ENCODE measurements at regions not wholly inside any gene's neighbourhood (a gene's known extent, or its start where the extent isn't known, plus 50 kb on each side); places are given as distances from the start of the nearest gene placed in this dataset.

DNA sequence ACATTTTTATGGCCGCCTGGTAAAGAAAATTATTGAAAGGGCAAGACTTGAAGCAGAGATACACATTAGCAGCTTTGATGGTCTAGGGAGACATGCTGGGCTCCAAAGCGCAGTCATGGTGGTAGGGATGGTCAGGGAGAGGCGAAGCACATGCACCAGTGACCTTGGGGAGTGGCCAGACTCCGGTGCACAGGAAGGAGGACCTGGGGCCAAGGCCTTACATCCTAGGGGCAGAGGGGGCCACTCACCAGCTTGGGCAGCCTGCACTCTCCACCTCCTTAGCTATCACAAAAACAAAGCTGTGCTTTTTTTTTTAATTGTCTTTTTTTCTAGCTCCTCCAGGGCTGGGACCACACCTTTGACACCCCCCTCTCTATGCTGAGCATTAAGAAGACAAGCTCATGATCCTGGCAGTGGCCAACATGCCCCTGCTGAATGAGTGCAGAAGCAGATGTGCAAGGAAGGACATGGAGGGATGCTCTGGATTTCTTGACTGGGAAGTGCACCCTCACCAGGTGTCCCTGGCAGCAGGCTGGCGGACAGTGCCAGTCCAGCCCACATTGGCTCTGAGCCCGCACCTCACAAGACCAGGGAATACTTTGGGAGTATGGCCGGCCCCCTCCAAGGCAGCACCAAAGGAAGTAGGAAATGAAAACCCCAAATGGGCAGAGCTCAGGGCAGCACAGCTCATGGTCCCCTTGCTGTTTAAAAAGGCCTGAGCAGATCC is 619.9 kb downstream of the TBC1D22A start:
- TF ChIP-seq, protein P1, sequence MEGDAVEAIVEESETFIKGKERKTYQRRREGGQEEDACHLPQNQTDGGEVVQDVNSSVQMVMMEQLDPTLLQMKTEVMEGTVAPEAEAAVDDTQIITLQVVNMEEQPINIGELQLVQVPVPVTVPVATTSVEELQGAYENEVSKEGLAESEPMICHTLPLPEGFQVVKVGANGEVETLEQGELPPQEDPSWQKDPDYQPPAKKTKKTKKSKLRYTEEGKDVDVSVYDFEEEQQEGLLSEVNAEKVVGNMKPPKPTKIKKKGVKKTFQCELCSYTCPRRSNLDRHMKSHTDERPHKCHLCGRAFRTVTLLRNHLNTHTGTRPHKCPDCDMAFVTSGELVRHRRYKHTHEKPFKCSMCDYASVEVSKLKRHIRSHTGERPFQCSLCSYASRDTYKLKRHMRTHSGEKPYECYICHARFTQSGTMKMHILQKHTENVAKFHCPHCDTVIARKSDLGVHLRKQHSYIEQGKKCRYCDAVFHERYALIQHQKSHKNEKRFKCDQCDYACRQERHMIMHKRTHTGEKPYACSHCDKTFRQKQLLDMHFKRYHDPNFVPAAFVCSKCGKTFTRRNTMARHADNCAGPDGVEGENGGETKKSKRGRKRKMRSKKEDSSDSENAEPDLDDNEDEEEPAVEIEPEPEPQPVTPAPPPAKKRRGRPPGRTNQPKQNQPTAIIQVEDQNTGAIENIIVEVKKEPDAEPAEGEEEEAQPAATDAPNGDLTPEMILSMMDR (IDR thresholded peaks at IDR 0.05 in 8 of 11, conservative IDR thresholded peaks at IDR 0.05 in 3 of 11), result no peak
- no peak for TF ChIP-seq POLR2A (IDR thresholded peaks at IDR 0.05)

Data from spleen (tissue), 7 donors.